HEK293T (cell line): ENCODE measurements at regions not wholly inside any gene's neighbourhood (a gene's known extent, or its start where the extent isn't known, plus 50 kb on each side); places are given as distances from the start of the nearest gene placed in this dataset.

ENCODE experiments used
- BHLHE40 ChIP-seq: fragments of 450-650 bp; IDR thresholded peaks from 2 replicates; pipeline ENCODE4 v1.6.1; 2016; ENCODE audit warnings: mild to moderate bottlenecking, moderate library complexity, borderline replicate concordance
- CTBP1 ChIP-seq: fragments of 450-650 bp; IDR thresholded peaks from 2 replicates; pipeline ENCODE4 v1.6.1; 2016; ENCODE audit warnings: borderline replicate concordance
- ELF4 ChIP-seq: fragments of 450-650 bp; IDR thresholded peaks from 2 replicates; pipeline ENCODE4 v1.6.1; 2017; ENCODE audit warnings: antibody characterized with exemption
- FOXA1 ChIP-seq: fragments of 450-650 bp; IDR thresholded peaks from 2 replicates; pipeline ENCODE4 v1.6.1; 2016; ENCODE audit warnings: mild to moderate bottlenecking
- FOXM1 ChIP-seq: fragments of 450-650 bp; IDR thresholded peaks from 2 replicates; pipeline ENCODE4 v1.6.1; 2017; ENCODE audit warnings: mild to moderate bottlenecking, borderline replicate concordance
- L3MBTL2 ChIP-seq: fragments of 450-650 bp; conservative IDR thresholded peaks from 2 replicates; pipeline ENCODE4 v1.6.1; 2016; ENCODE audit warnings: mild to moderate bottlenecking
- LEF1 ChIP-seq: fragments of 450-650 bp; IDR thresholded peaks from 2 replicates; pipeline ENCODE4 v1.6.1; 2017; ENCODE audit warnings: mild to moderate bottlenecking, borderline replicate concordance
- NFRKB ChIP-seq: fragments of 450-650 bp; IDR thresholded peaks from 2 replicates; pipeline ENCODE4 v1.6.1; 2016; ENCODE audit warnings: mild to moderate bottlenecking, moderate library complexity
- SUZ12 ChIP-seq: fragments of 450-650 bp; IDR thresholded peaks from 2 replicates; pipeline ENCODE4 v1.6.1; 2016; ENCODE audit warnings: mild to moderate bottlenecking
- TARDBP ChIP-seq: fragments of 450-650 bp; IDR thresholded peaks from 2 replicates; pipeline ENCODE4 v1.6.1; 2016
- ZNF384 ChIP-seq: fragments of 450-650 bp; IDR thresholded peaks from 2 replicates; pipeline ENCODE4 v1.6.1; 2016
- TF ChIP-seq, protein P1 (sequence below): fragments of 450-650 bp; IDR thresholded peaks from 2 replicates; pipeline ENCODE4 v1.6.1; 2016

DNA sequence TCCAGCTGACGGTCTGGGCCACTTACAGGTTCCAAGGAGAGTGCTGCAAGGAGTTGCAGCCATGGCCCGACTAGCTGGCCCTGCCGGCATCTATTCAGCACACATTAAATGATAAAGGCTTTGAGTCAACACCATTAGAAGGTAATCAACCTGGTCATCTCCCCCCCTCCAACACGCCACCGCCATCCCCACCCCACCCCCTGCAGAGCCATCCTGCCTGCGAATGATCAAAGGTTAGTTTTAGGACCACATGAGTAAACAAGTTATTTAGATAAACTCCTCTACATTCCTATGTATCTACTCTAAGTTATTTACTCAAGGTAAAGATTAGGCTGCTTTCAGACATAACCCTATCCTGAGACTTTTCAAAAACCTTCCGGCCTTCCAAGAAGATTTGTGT, 349.3 kb upstream of the SLC39A10 start:
- TF ChIP-seq L3MBTL2 (no peak), FOXM1 (no peak), LEF1 (no peak), CTBP1 (no peak), FOXA1 (no peak), ELF4 (no peak), NFRKB (no peak), SUZ12 (no peak), ZNF384 (no peak), TARDBP (no peak), BHLHE40 (no peak)
- TF ChIP-seq, protein P1, sequence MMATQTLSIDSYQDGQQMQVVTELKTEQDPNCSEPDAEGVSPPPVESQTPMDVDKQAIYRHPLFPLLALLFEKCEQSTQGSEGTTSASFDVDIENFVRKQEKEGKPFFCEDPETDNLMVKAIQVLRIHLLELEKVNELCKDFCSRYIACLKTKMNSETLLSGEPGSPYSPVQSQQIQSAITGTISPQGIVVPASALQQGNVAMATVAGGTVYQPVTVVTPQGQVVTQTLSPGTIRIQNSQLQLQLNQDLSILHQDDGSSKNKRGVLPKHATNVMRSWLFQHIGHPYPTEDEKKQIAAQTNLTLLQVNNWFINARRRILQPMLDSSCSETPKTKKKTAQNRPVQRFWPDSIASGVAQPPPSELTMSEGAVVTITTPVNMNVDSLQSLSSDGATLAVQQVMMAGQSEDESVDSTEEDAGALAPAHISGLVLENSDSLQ, result no peak
